PC-3 (cell line): ENCODE measurements at regions not wholly inside any gene's neighbourhood (a gene's known extent, or its start where the extent isn't known, plus 50 kb on each side); places are given as distances from the start of the nearest gene placed in this dataset.
A peak's percentile ranks its signal among the peaks of the same experiment; 100 is the strongest.

Source experiments
- ATAC-seq: fragments of 200-7000 bp; cut with Tn5 transposase; 2 replicates; pipeline ENCODE4 v1.9.1; 2020; ENCODE audit warnings: mild to moderate bottlenecking, moderate library complexity
- BruUV-seq: library from RNA; stranded (reverse); fragments of 400-500 nt; replicated peaks from 2 replicates; lab custom pipeline; 2021; lab: Mats Ljungman, UMichigan
- CTCF ChIA-PET: fragments of 300-600 bp; sonication (Branson Sonifier 250); formaldehyde crosslinking; loops from one replicate; lab custom pipeline; 2022; ENCODE audit warnings: antibody characterized with exemption; lab: Charles Lee
- POLR2A ChIA-PET: fragments of 300-600 bp; sonication (Branson Sonifier 250); formaldehyde crosslinking; loops from one replicate; lab custom pipeline; 2022; ENCODE audit warnings: antibody characterized with exemption; ENCODE audit not compliant: unreplicated experiment; lab: Charles Lee
- DNase-seq: peaks from one replicate; pipeline ENCODE4 v3.0.0-alpha.2; 2015
- H2AFZ ChIP-seq: fragments of 300-600 bp; sonication (generic); 2 replicates; pipeline ENCODE4 v1.6.0; 2016; ENCODE audit warnings: antibody characterized with exemption, low read length
- H3F3A ChIP-seq: fragments of 300-600 bp; sonication (generic); one replicate; pipeline ENCODE4 v1.6.0; 2017; ENCODE audit warnings: antibody characterized with exemption, low read length, control low read depth, mild to moderate bottlenecking; ENCODE audit not compliant: unreplicated experiment
- H3K27ac ChIP-seq: fragments of 300-600 bp; sonication (generic); 2 replicates; pipeline ENCODE4 v1.5.1; 2016; ENCODE audit warnings: mild to moderate bottlenecking, low read length
- H3K27me3 ChIP-seq: fragments of 300-600 bp; sonication (generic); 2 replicates; pipeline ENCODE4 v1.6.1; 2016; ENCODE audit warnings: low read length, mixed read lengths
- H3K36me3 ChIP-seq: fragments of 300-600 bp; sonication (generic); 2 replicates; pipeline ENCODE4 v1.6.1; 2016; ENCODE audit warnings: low read depth, mixed run types, low read length, mixed read lengths
- H3K4me1 ChIP-seq: fragments of 300-600 bp; sonication (generic); 2 replicates; pipeline ENCODE4 v1.5.1; 2016; ENCODE audit warnings: low read length; ENCODE audit not compliant: insufficient read depth
- H3K4me2 ChIP-seq: fragments of 300-600 bp; sonication (generic); 2 replicates; pipeline ENCODE4 v1.6.0; 2016; ENCODE audit warnings: low read length
- H3K4me3 ChIP-seq: fragments of 300-600 bp; sonication (generic); 2 replicates; pipeline ENCODE4 v1.5.1; 2016; ENCODE audit warnings: mild to moderate bottlenecking, low read length, mixed read lengths
- H3K79me2 ChIP-seq: fragments of 300-600 bp; sonication (generic); 2 replicates; pipeline ENCODE4 v1.6.1; 2017; ENCODE audit warnings: low read length, mixed read lengths
- H3K9ac ChIP-seq: fragments of 300-600 bp; sonication (generic); 2 replicates; pipeline ENCODE4 v1.6.0; 2016; ENCODE audit warnings: mild to moderate bottlenecking, low read length
- H3K9me2 ChIP-seq: fragments of 300-600 bp; sonication (generic); replicated peaks from 2 replicates; pipeline ENCODE4 v1.6.1; 2016; ENCODE audit warnings: mixed run types, low read length, mixed read lengths
- H3K9me3 ChIP-seq: fragments of 300-600 bp; sonication (generic); 2 replicates; pipeline ENCODE4 v1.6.1; 2016; ENCODE audit warnings: low read length, mixed read lengths
- H4K20me1 ChIP-seq: fragments of 300-600 bp; sonication (generic); 2 replicates; pipeline ENCODE4 v1.6.1; 2016; ENCODE audit warnings: low read length, mixed read lengths
- CTCF ChIP-seq: fragments of 300-600 bp; sonication (generic); conservative IDR thresholded peaks from 2 replicates; pipeline ENCODE4 v1.5.1; 2017; ENCODE audit warnings: antibody characterized with exemption, low read depth, mild to moderate bottlenecking, low read length
- EZH2 ChIP-seq: fragments of 300-600 bp; sonication (generic); IDR thresholded peaks from one replicate; pipeline ENCODE4 v1.6.1; 2017; ENCODE audit warnings: antibody characterized with exemption, mild to moderate bottlenecking, low read length; ENCODE audit not compliant: unreplicated experiment
- EZH2phosphoT487 ChIP-seq: fragments of 300-600 bp; sonication (generic); IDR thresholded peaks from 2 replicates; pipeline ENCODE4 v1.6.1; 2018; ENCODE audit warnings: mild to moderate bottlenecking, antibody characterized with exemption, low read length, borderline replicate concordance
- intact Hi-C: fragments of 100-400 bp; cut with micrococcal nuclease; formaldehyde crosslinking; loops from 2 replicates; pipeline ENCODE4 v1.9.0; 2023

- CTCF ChIA-PET = no interaction called here
- Histone ChIP-seq H4K20me1 (no peaks in the 10 kb centered on the region), H3K9ac (no peak overlapping the region), H3K9me3 (no peaks in the 10 kb centered on the region), H3K4me3 (no peak overlapping the region), H3K79me2 (no peaks in the 10 kb centered on the region), H3K9me2 (no peaks in the 10 kb centered on the region), H3F3A (no peaks in the 10 kb centered on the region), H3K27me3 (no peaks in the 10 kb centered on the region), H3K27ac (no peak overlapping the region), H3K4me2 (no peak overlapping the region), H2AFZ (no peak overlapping the region), H3K4me1 (peaks cover 22% of the 10 kb centered on the region), H3K36me3 (no peaks in the 10 kb centered on the region)
- ATAC-seq (no peak), DNase-seq (no peak)
- intact Hi-C loops = no loop called here
- TF ChIP-seq EZH2phosphoT487 = no peak
- no peak for TF ChIP-seq CTCF
- TF ChIP-seq EZH2 = no peak
- POLR2A ChIA-PET = no interaction called here
- no TSS peak for BruUV-seq
These were observed 110.5 kb upstream of the ENPP6 start for GRCh38 chr4:184328022-184328736.

- no TSS peak for BruUV-seq
- no peak overlapping the region for H2AFZ ChIP-seq
- CTCF ChIA-PET = no interaction called here
- H3K79me2 ChIP-seq = no peaks in the 10 kb centered on the region
- ATAC-seq (no peak), DNase-seq (no peak)
- no peaks in the 10 kb centered on the region for H3K27me3 ChIP-seq
- no peak for TF ChIP-seq EZH2phosphoT487
- TF ChIP-seq EZH2 = no peak
- no peak for TF ChIP-seq CTCF
- POLR2A ChIA-PET = no interaction called here
- intact Hi-C loops = no loop called here
- H3K27ac ChIP-seq = no peak overlapping the region
- H4K20me1 ChIP-seq = no peaks in the 10 kb centered on the region
- H3F3A ChIP-seq = no peaks in the 10 kb centered on the region
- H3K9me3 ChIP-seq = no peaks in the 10 kb centered on the region
- no peak overlapping the region for H3K9ac ChIP-seq
- H3K4me3 ChIP-seq = no peak overlapping the region
- peaks cover 8% of the 10 kb centered on the region for H3K4me1 ChIP-seq
- H3K9me2 ChIP-seq = no peaks in the 10 kb centered on the region
- H3K36me3 ChIP-seq = no peaks in the 10 kb centered on the region
- no peak overlapping the region for H3K4me2 ChIP-seq
These were observed 107.3 kb upstream of the ENPP6 start for GRCh38 chr4:184324939-184325477.

- H2AFZ ChIP-seq = no peak overlapping the region
- peak overlapping the region; percentile 63 for H3K27ac ChIP-seq
- H3K36me3 ChIP-seq = no peaks in the 10 kb centered on the region
- no peak overlapping the region for H3K9ac ChIP-seq
- ATAC-seq (peak; percentile 83), DNase-seq (peak; percentile 77)
- ChIA-PET POLR2A (no interaction called here), CTCF (no interaction called here)
- H3K79me2 ChIP-seq = no peaks in the 10 kb centered on the region
- no peaks in the 10 kb centered on the region for H4K20me1 ChIP-seq
- H3K9me2 ChIP-seq = no peaks in the 10 kb centered on the region
- no peaks in the 10 kb centered on the region for H3K9me3 ChIP-seq
- intact Hi-C loops = no loop called here
- TF ChIP-seq CTCF = no peak
- TF ChIP-seq EZH2 = no peak
- no peak for TF ChIP-seq EZH2phosphoT487
- no peaks in the 10 kb centered on the region for H3F3A ChIP-seq
- no peak overlapping the region for H3K4me3 ChIP-seq
- H3K4me2 ChIP-seq = 0 out of 2 replicates have a peak overlapping the region, but pooled peaks have one; percentile 15
- H3K27me3 ChIP-seq = no peaks in the 10 kb centered on the region
- BruUV-seq = no TSS peak
- no peaks in the 10 kb centered on the region for H3K4me1 ChIP-seq
These were observed 104.8 kb upstream of the ENPP6 start for GRCh38 chr4:184322328-184323025.
